Activated T-cell treated with anti-CD3 and anti-CD28 coated beads for 48 hours (primary cell): ENCODE measurements at regions not wholly inside any gene's neighbourhood (a gene's known extent, or its start where the extent isn't known, plus 50 kb on each side); places are given as distances from the start of the nearest gene placed in this dataset.
"Not testable (repeated sequence)": the region's sequence is repeated elsewhere in the genome, so short reads cannot be mapped to it uniquely, and the experiment has no call there.

Experiments used
- DNase-seq: peaks from one replicate; pipeline ENCODE4 v3.0.0-alpha.2; 2020; ENCODE audit warnings: low read depth

GRCh38 chr18:51458861-51459260, 261.4 kb upstream of the MEX3C start:
- DNase-seq = no peak

DNA sequence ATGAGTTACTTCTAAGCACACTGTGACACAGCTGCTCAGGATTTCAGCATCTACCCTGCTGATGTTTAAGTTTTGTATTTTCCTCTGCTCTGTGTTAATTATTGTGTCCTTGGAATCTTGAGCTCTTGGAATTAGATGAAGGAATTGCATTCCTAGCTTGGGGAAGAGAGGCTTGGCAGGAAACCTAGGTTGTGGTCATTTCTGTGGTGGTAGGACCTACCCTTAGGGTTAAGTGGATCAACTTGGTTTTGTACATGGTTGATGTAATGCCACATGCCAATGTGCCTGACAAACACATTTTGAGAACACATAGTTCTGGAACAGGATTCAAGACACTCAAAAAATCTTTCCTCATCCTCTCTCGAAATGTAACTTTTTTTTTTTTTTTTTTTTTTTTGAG, 264.5 kb upstream of the MEX3C start:
- DNase-seq = no peak

DNA sequence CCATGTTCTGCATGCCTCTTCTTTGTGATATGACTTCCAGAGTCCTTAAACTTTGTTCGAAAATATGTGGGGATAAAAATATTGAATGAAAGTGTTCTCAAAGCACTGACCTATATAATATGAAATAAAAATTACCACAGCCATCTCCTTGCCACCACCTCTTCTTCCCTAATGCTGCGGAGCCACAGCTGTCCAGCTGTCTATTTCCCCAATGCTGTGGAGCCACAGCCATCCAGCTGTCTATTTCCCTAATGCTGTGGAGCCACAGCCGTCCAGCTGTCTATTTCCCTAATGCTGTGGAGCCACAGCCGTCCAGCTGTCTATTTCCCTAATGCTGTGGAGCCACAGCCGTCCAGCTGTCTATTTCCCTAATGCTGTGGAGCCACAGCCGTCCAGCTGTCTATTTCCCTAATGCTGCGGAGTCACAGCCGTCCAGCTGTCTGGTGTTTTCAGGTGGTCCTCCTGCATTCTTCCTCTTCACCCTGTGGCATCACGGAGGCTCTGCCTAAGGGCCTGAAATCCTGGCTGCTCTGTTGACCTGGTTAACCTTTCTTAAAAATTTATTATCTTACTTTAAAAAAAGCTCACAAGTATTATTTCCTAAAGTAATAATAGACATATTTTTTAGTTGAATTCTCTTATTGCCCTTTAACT, 266.1 kb upstream of the MEX3C start:
- no peak for DNase-seq

- DNase-seq = no peak
Observed at GRCh38 chr18:51478908-51479307, 281.4 kb upstream of the MEX3C start.

- no peak for DNase-seq
Observed at GRCh38 chr18:51479736-51480135, 282.3 kb upstream of the MEX3C start.

- DNase-seq = no peak
Observed at GRCh38 chr18:51480407-51481261, 283.2 kb upstream of the MEX3C start.

DNA sequence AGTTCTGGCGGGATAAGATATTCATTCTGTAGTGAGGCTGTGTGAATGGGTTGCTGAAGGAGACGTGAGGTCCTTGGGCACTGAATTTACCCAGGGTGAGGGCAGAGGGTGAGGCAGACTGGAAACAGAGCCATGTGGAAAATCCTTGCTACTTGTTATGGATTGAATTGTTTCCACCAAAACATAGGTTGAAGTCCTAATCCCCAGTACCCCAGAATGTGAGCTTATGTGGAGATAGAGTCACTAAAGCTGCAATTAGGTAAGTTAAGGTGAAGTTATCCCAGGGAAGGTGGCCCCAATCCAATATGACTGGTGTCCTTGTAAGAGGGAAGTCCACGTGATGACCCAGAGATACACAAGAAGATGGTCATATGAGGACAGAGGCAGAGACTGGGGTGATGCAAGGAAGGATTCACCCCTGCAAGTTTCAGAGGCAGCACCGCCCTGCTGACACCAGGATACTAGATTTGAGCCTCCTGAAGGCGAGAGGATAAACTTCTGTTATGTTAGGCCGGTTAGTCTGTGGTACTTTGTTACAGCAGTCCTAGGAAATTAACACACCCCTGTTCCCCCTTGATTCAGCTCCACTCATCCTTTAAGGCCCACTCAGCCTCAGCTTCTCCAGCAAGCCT, 289.4 kb upstream of the MEX3C start:
- no peak for DNase-seq

DNA sequence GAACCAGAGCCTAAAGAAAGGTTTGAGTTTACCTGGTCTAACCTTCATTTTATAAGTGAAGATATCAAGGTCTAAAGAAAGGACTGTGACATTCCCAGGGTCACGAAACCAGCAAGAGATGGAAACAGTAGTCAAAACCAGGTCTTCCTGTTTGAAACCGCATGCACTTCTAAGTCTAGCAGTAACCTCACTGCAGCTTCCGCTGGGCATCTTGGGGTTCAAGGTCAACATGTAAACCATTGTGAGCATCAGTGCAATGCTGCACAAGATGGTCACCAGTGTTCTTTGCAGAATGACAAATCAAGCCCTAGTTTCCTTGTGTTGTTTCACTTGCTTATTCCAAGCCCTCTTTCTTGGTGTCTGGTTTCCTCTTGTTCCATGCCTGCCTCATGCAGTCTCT, 292.9 kb upstream of the MEX3C start:
- no peak for DNase-seq

DNA sequence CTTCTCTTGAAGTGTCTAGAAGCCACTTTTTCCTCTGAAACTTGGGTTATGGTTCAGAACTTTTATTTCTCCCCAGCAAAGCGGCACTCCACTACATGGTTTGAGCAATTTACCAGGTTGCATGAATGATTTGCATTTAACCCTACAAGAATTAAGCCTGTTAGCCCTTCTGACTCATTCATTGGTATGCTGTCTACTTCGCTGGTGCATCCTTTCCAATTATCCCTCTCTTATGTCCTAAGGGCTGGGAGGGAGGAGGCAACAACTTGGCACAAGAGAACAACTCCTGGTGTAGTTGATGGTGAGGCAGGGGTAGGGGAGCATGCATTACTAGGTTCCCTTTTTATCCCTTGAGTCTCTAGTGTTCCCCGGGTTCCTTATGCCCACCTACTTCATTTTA, 293.4 kb upstream of the MEX3C start:
- no peak for DNase-seq

DNA sequence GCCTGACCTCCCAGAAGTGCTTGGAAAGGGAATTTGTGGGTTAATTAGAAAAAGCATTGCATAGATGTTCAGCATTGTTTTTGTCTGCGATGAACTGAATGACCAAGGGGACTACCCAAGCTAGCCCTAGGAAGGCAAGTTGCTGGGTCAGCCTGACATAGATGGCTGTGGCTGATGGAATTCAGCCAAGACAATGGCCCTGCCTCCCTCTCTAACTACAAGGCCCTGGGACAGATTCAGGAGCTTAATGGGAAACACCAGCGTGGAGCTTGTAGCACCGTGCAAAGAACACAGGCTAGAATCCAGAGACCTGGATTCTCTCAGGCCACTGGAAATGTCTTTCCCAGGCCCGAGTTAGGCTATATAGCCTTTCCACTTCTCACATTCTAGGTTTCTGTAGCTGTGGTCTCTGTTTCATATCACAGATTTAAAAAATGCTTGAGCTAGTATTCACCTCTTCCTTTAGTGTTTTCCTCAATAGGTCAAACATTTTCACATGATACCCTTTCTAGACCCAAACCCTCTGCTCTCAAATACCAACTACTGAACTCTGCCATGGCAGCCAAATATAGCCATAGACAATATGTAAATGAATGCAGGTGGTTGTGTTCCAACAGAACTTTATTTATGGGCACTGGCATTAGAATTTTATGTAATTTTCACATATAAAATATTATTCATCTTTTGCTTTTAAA, 294.3 kb upstream of the MEX3C start:
- no peak for DNase-seq

DNA sequence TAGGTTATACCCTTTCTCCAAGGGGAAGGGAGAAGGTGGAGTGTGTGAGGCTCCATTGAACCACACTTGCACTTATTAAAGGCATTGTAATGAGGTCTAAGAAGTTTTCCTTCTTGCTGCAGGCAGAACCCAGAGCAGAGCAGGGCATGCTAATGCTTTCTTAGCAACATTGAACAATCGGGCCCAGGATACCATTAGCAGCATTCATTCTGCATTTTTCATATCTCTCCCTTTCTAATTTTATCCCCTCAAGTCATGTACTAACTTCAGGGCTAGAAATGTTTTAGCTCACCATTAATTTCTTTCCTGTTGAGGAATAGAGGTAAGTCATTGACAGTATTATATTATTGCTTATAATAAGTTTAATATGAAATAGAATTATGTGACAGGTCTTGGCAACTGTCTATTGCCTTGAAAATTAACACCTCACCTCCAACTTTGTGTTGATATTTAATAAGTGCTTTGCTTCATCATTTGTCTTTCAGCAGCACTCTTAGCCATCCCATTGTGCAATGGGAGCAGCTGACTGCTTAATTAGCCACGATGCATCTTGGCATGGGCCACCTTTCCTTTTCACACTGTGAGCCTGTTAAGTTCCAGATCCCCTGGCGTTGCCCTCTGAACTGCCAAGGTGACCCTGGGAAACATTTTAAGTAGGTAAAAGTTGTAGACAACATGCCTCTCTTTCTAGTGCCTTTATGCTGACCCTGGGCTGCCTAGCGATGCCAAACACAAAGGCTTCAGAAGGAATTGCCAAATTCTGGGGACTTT, 300.8 kb upstream of the MEX3C start:
- no peak for DNase-seq

- DNase-seq = no peak
Observed at GRCh38 chr18:51503351-51503750, 305.9 kb upstream of the MEX3C start.

- DNase-seq = no peak
Observed at GRCh38 chr18:51506811-51507210, 309.3 kb upstream of the MEX3C start.

DNA sequence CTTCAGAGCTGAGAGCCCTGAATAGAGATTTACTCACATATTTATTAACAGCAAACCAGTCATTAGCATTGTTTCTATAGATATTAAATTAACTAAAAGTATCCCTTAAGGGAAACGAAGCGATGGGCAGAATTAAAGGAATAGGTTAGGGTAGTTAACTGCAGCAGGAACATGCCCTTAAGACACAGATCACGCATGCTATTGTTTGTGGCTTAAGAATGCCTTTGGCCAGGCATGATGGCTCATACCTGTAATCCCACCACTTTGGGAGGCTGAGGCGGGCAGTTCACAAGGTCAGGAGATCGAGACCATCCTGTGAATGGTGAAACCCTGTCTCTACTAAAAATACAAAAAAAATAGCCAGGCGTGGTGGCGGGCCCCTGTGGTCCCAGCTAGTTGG, 310.9 kb upstream of the MEX3C start:
- not testable (repeated sequence) for DNase-seq

- no peak for DNase-seq
Observed at GRCh38 chr18:51510020-51510419, 312.5 kb upstream of the MEX3C start.

- no peak for DNase-seq
Observed at GRCh38 chr18:51513517-51513916, 316.0 kb upstream of the MEX3C start.

- no peak for DNase-seq
Observed at GRCh38 chr18:51514128-51514527, 316.6 kb upstream of the MEX3C start.

GRCh38 chr18:51516478-51517038, 319.1 kb upstream of the MEX3C start:
- no peak for DNase-seq

GRCh38 chr18:51519571-51519970, 322.1 kb upstream of the MEX3C start:
- no peak for DNase-seq

DNA sequence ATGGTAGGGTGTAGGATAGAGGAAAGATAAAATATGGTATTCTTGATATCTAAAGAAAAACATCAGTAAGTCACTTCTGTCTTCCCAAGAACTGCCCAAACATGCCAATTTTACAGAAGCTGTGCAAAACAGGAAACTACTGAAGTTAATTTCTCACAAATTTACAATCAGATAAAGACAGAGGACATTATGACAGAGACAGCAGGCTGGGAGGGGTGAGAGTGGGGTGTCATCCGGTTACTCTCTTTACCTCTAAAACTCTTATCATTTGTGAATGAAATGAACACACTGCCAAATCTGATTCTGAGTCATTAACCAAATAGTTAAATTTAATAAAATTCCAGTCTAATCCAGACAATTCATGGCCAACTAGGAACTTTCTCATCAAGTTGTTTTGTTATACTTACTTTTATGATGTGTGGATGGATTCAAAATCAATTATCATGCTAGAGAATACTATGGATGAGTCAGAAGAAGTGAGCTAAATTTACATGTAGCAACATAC, 323.2 kb upstream of the MEX3C start:
- no peak for DNase-seq

DNA sequence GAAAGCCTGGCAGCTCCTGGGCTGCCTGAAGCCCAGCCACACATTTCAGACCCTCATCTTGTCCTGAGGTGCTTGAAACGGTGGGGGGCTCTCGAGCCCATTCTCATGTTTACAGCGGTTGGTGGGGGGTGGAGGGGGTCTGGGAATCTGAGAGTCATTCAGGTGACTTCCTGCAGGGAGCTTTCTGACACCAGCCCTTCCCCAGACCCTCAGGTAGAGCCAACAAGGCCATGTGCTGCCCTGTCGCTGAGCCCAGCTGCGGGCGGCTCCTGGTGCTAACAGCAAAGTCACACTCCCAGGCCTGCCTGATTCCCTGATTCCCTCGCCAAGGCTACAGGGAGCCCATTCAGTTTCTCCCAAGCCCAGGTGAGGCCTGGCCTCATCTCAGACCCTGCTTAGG, 324.9 kb upstream of the MEX3C start:
- DNase-seq = no peak
